Activated naive CD8-positive, alpha-beta T cell treated with anti-CD3 and anti-CD28 coated beads for 36 hours (primary cell): ENCODE measurements at regions not wholly inside any gene's neighbourhood (a gene's known extent, or its start where the extent isn't known, plus 50 kb on each side); places are given as distances from the start of the nearest gene placed in this dataset.
"Not testable (repeated sequence)": the region's sequence is repeated elsewhere in the genome, so short reads cannot be mapped to it uniquely, and the experiment has no call there.

Source experiments
- DNase-seq: peaks from one replicate; pipeline ENCODE4 v3.0.0; 2021
- H3K27ac Mint-ChIP-seq: one replicate; pipeline ENCODE4 v1.8.0; 2022; ENCODE audit warnings: mild to moderate bottlenecking, moderate library complexity, mixed read lengths
- H3K27me3 Mint-ChIP-seq: one replicate; pipeline ENCODE4 v1.8.0; 2022; ENCODE audit warnings: mild to moderate bottlenecking, mixed read lengths
- H3K36me3 Mint-ChIP-seq: one replicate; pipeline ENCODE4 v1.8.0; 2021; ENCODE audit warnings: mild to moderate bottlenecking, mixed read lengths
- H3K4me1 Mint-ChIP-seq: one replicate; pipeline ENCODE4 v1.8.0; 2021; ENCODE audit warnings: mixed read lengths
- H3K4me3 Mint-ChIP-seq: one replicate; pipeline ENCODE4 v1.8.0; 2022; ENCODE audit warnings: mild to moderate bottlenecking, moderate library complexity, mixed read lengths
- H3K9me3 Mint-ChIP-seq: one replicate; pipeline ENCODE4 v1.8.0; 2022; ENCODE audit warnings: mixed read lengths

GRCh38 chr17:34054495-34054894 is 200.6 kb upstream of the CCL2 start:
- H3K36me3 Mint-ChIP-seq: no peaks in the 10 kb centered on the region
- H3K27ac Mint-ChIP-seq: no peak overlapping the region
- no peak overlapping the region for H3K4me3 Mint-ChIP-seq
- H3K9me3 Mint-ChIP-seq: peaks cover 3% of the 10 kb centered on the region
- no peak for DNase-seq
- no peaks in the 10 kb centered on the region for H3K4me1 Mint-ChIP-seq
- peaks cover 25% of the 10 kb centered on the region for H3K27me3 Mint-ChIP-seq

GRCh38 chr17:34055606-34056005 is 199.5 kb upstream of the CCL2 start:
- Mint-ChIP-seq H3K9me3 (peaks cover 3% of the 10 kb centered on the region), H3K4me1 (no peaks in the 10 kb centered on the region)

GRCh38 chr17:34059423-34060220 is 195.5 kb upstream of the CCL2 start:
- no peak overlapping the region for H3K27ac Mint-ChIP-seq
- no peaks in the 10 kb centered on the region for H3K4me1 Mint-ChIP-seq
- H3K27me3 Mint-ChIP-seq: peaks cover 11% of the 10 kb centered on the region
- H3K9me3 Mint-ChIP-seq: peaks cover 3% of the 10 kb centered on the region
- H3K4me3 Mint-ChIP-seq: no peak overlapping the region
- DNase-seq: no peak
- H3K36me3 Mint-ChIP-seq: no peaks in the 10 kb centered on the region

More at GRCh38 chr17:34055606-34056005, 199.5 kb upstream of the CCL2 start:
- H3K4me3 Mint-ChIP-seq: no peak overlapping the region
- no peak overlapping the region for H3K27ac Mint-ChIP-seq
- no peak for DNase-seq
- peaks cover 23% of the 10 kb centered on the region for H3K27me3 Mint-ChIP-seq
- H3K36me3 Mint-ChIP-seq: no peaks in the 10 kb centered on the region

GRCh38 chr17:34066528-34066927 is 188.6 kb upstream of the CCL2 start:
- no peak overlapping the region for H3K27ac Mint-ChIP-seq
- no peak overlapping the region for H3K4me3 Mint-ChIP-seq
- no peaks in the 10 kb centered on the region for H3K36me3 Mint-ChIP-seq
- H3K4me1 Mint-ChIP-seq: no peaks in the 10 kb centered on the region
- no peak for DNase-seq
- peaks cover 3% of the 10 kb centered on the region for H3K27me3 Mint-ChIP-seq
- H3K9me3 Mint-ChIP-seq: no peaks in the 10 kb centered on the region

- H3K9me3 Mint-ChIP-seq: peaks cover 1% of the 10 kb centered on the region
- DNase-seq: no peak
- H3K36me3 Mint-ChIP-seq: no peaks in the 10 kb centered on the region
- no peak overlapping the region for H3K4me3 Mint-ChIP-seq
- H3K27ac Mint-ChIP-seq: no peak overlapping the region
- H3K27me3 Mint-ChIP-seq: peaks cover 3% of the 10 kb centered on the region
- H3K4me1 Mint-ChIP-seq: no peaks in the 10 kb centered on the region
These were observed 188.1 kb upstream of the CCL2 start for GRCh38 chr17:34067011-34067410.

- peaks cover 1% of the 10 kb centered on the region for H3K9me3 Mint-ChIP-seq
- DNase-seq: no peak
- H3K27ac Mint-ChIP-seq: no peak overlapping the region
- H3K4me1 Mint-ChIP-seq: no peaks in the 10 kb centered on the region
- no peak overlapping the region for H3K4me3 Mint-ChIP-seq
- H3K27me3 Mint-ChIP-seq: peaks cover 3% of the 10 kb centered on the region
- no peaks in the 10 kb centered on the region for H3K36me3 Mint-ChIP-seq
These were observed 186.5 kb upstream of the CCL2 start for GRCh38 chr17:34068571-34068970.

- Mint-ChIP-seq H3K27ac (no peak overlapping the region), H3K27me3 (peaks cover 3% of the 10 kb centered on the region), H3K36me3 (no peaks in the 10 kb centered on the region), H3K4me3 (no peak overlapping the region), H3K4me1 (no peaks in the 10 kb centered on the region), H3K9me3 (peaks cover 1% of the 10 kb centered on the region)
- no peak for DNase-seq
These were observed 184.4 kb upstream of the CCL2 start for GRCh38 chr17:34070712-34071111.

GRCh38 chr17:34071886-34072420 is 183.1 kb upstream of the CCL2 start:
- H3K27ac Mint-ChIP-seq: no peak overlapping the region
- no peaks in the 10 kb centered on the region for H3K36me3 Mint-ChIP-seq
- no peaks in the 10 kb centered on the region for H3K4me1 Mint-ChIP-seq
- H3K9me3 Mint-ChIP-seq: peaks cover 1% of the 10 kb centered on the region
- DNase-seq: no peak
- H3K4me3 Mint-ChIP-seq: no peak overlapping the region
- peaks cover 3% of the 10 kb centered on the region for H3K27me3 Mint-ChIP-seq

- peaks cover 26% of the 10 kb centered on the region for H3K27me3 Mint-ChIP-seq
These were observed 180.0 kb upstream of the CCL2 start for GRCh38 chr17:34075076-34075475.

GRCh38 chr17:34076743-34077631 is 178.1 kb upstream of the CCL2 start:
- no peak for DNase-seq
- Mint-ChIP-seq H3K36me3 (no peaks in the 10 kb centered on the region), H3K27ac (no peak overlapping the region), H3K4me3 (no peak overlapping the region), H3K4me1 (no peaks in the 10 kb centered on the region), H3K27me3 (peaks cover 23% of the 10 kb centered on the region), H3K9me3 (no peaks in the 10 kb centered on the region)

More at GRCh38 chr17:34075076-34075475, 180.0 kb upstream of the CCL2 start:
- Mint-ChIP-seq H3K9me3 (peaks cover 1% of the 10 kb centered on the region), H3K27ac (no peak overlapping the region), H3K4me1 (no peaks in the 10 kb centered on the region), H3K4me3 (no peak overlapping the region), H3K36me3 (no peaks in the 10 kb centered on the region)
- DNase-seq: no peak

GRCh38 chr17:34081269-34081668 is 173.8 kb upstream of the CCL2 start:
- no peak overlapping the region for H3K4me3 Mint-ChIP-seq
- H3K27ac Mint-ChIP-seq: no peak overlapping the region
- no peak for DNase-seq
- H3K9me3 Mint-ChIP-seq: no peaks in the 10 kb centered on the region
- peaks cover 23% of the 10 kb centered on the region for H3K27me3 Mint-ChIP-seq
- no peaks in the 10 kb centered on the region for H3K36me3 Mint-ChIP-seq
- H3K4me1 Mint-ChIP-seq: no peaks in the 10 kb centered on the region

- Mint-ChIP-seq H3K4me1 (no peaks in the 10 kb centered on the region), H3K4me3 (no peak overlapping the region), H3K27ac (no peak overlapping the region), H3K9me3 (no peaks in the 10 kb centered on the region), H3K27me3 (peaks cover 20% of the 10 kb centered on the region), H3K36me3 (no peaks in the 10 kb centered on the region)
- no peak for DNase-seq
These were observed 172.7 kb upstream of the CCL2 start for GRCh38 chr17:34082404-34082803.

- peaks cover 31% of the 10 kb centered on the region for H3K27me3 Mint-ChIP-seq
- not testable (repeated sequence) for H3K9me3 Mint-ChIP-seq, H3K4me3 Mint-ChIP-seq, H3K27ac Mint-ChIP-seq, H3K4me1 Mint-ChIP-seq, DNase-seq, H3K36me3 Mint-ChIP-seq
These were observed 166.0 kb upstream of the CCL2 start for GRCh38 chr17:34089042-34089441.

GRCh38 chr17:34090593-34090992 is 164.5 kb upstream of the CCL2 start:
- DNase-seq: no peak
- no peaks in the 10 kb centered on the region for H3K36me3 Mint-ChIP-seq
- H3K27me3 Mint-ChIP-seq: peaks cover 34% of the 10 kb centered on the region
- no peaks in the 10 kb centered on the region for H3K4me1 Mint-ChIP-seq
- H3K9me3 Mint-ChIP-seq: peaks cover 1% of the 10 kb centered on the region
- H3K27ac Mint-ChIP-seq: no peak overlapping the region
- H3K4me3 Mint-ChIP-seq: no peak overlapping the region

- H3K4me3 Mint-ChIP-seq: no peak overlapping the region
- H3K36me3 Mint-ChIP-seq: no peaks in the 10 kb centered on the region
- no peak overlapping the region for H3K27ac Mint-ChIP-seq
These were observed 163.1 kb upstream of the CCL2 start for GRCh38 chr17:34091975-34092374.

More at GRCh38 chr17:34091975-34092374, 163.1 kb upstream of the CCL2 start:
- H3K4me1 Mint-ChIP-seq: no peaks in the 10 kb centered on the region
- peaks cover 43% of the 10 kb centered on the region for H3K27me3 Mint-ChIP-seq
- DNase-seq: no peak
- H3K9me3 Mint-ChIP-seq: peaks cover 1% of the 10 kb centered on the region
